Lower leg skin (tissue), 3 donors: ENCODE measurements at regions not wholly inside any gene's neighbourhood (a gene's known extent, or its start where the extent isn't known, plus 50 kb on each side); places are given as distances from the start of the nearest gene placed in this dataset.

ENCODE experiments used
- CTCF ChIP-seq, 3 donors: fragments of 450-650 bp; IDR thresholded peaks; one replicate each; pipeline ENCODE4 v1.5.1; 2016; ENCODE audit warnings: antibody characterized with exemption in 3 of 3, mild to moderate bottlenecking in 3 of 3, moderate library complexity in 2 of 3
- POLR2A ChIP-seq, 2 donors: fragments of 450-650 bp; IDR thresholded peaks; one replicate each; pipeline ENCODE4 v1.6.1; 2016 to 2017; ENCODE audit warnings: antibody characterized with exemption in 2 of 2, mild to moderate bottlenecking in 1 of 2, moderate library complexity in 1 of 2

GRCh38 chr6:56745081-56745480 is 102.4 kb upstream of the DST start:
- TF ChIP-seq POLR2A (IDR thresholded peaks at IDR 0.05): no peak
- TF ChIP-seq CTCF (IDR thresholded peaks at IDR 0.05): no peak
